K562 (cell line): ENCODE measurements at regions not wholly inside any gene's neighbourhood (a gene's known extent, or its start where the extent isn't known, plus 50 kb on each side); places are given as distances from the start of the nearest gene placed in this dataset.
"Not testable (repeated sequence)": the region's sequence is repeated elsewhere in the genome, so short reads cannot be mapped to it uniquely, and the experiment has no call there.

Experiments used
- ATAC-seq: fragments of 200-7000 bp; cut with Tn5 transposase; 3 replicates; pipeline ENCODE4 v1.9.1; 2020; ENCODE audit warnings: moderate library complexity
- BruUV-seq: library from RNA; stranded (reverse); fragments of 400-500 nt; replicated peaks from 2 replicates; lab custom pipeline; 2021; lab: Mats Ljungman, UMichigan
- CTCF ChIA-PET: fragments of 300-600 bp; formaldehyde crosslinking; extraction: SDS; loops from one replicate; lab custom pipeline; 2021; ENCODE audit warnings: low intra/inter-chr PET ratio; lab: Yijun Ruan, JAX
- POLR2A ChIA-PET: fragments of 300-600, 350-650 bp; sonication (Branson Sonifier 250); formaldehyde crosslinking; extraction: SDS; loops from one replicate; lab custom pipeline; 2021; ENCODE audit warnings: antibody characterized with exemption, inconsistent platforms; lab: Yijun Ruan, JAX
- DNase-seq, 4 experiments: peaks; one replicate each; pipeline versions ENCODE4 v3.0.0 to v3.0.0-alpha.2; 2011 to 2018; ENCODE audit warnings: low spot score in 3 of 4, mixed read lengths in 3 of 4; ENCODE audit errors: extremely low read depth in 1 of 4
- FAIRE-seq: peaks from 2 replicates; lab custom pipeline; 2011; peaks lifted over from hg19 to GRCh38; lab: Jason Lieb, UNC
- H2AFZ ChIP-seq: 2 replicates; pipeline ENCODE4 v1.6.0; 2011; ENCODE audit warnings: low read depth, low read length, control low read depth, inconsistent platforms
- H3K27ac ChIP-seq: fragments of 200-600 bp; 3 replicates; pipeline ENCODE4 v1.8.0; 2011; ENCODE audit warnings: low read depth, mild to moderate bottlenecking, control low read depth, inconsistent platforms, low read length, moderate library complexity, mixed read lengths; ENCODE audit errors: extremely low read depth
- H3K27me3 ChIP-seq, 2 experiments: fragments of 300-600 bp in 1 of 2; 2 replicates in 1 of 2; 3 replicates in 1 of 2; pipeline versions ENCODE4 v1.6.0 to v1.8.0; 2011; ENCODE audit warnings: inconsistent platforms in 2 of 2, low read length in 2 of 2, mild to moderate bottlenecking in 1 of 2, mixed read lengths in 1 of 2, moderate library complexity in 1 of 2; ENCODE audit not compliant: control insufficient read depth in 2 of 2, insufficient read depth in 2 of 2
- H3K36me3 ChIP-seq: fragments of 300-600 bp; 3 replicates; pipeline ENCODE4 v1.8.0; 2011; ENCODE audit warnings: mild to moderate bottlenecking, low read length, inconsistent platforms; ENCODE audit not compliant: control insufficient read depth, insufficient read depth
- H3K4me1 ChIP-seq, 2 experiments: fragments of 200-600 bp in 1 of 2; replicated peaks in 1 of 2; 2 replicates in 1 of 2; 3 replicates in 1 of 2; pipeline versions ENCODE4 v1.5.1 to v1.8.0; 2011; ENCODE audit warnings: inconsistent platforms in 2 of 2, low read length in 2 of 2, mild to moderate bottlenecking in 1 of 2, mixed read lengths in 1 of 2, moderate library complexity in 1 of 2; ENCODE audit not compliant: control insufficient read depth in 2 of 2, insufficient read depth in 2 of 2
- H3K4me2 ChIP-seq: 2 replicates; pipeline ENCODE4 v1.6.1; 2011; ENCODE audit warnings: low read length, control low read depth, inconsistent platforms, mixed read lengths; ENCODE audit not compliant: insufficient read depth
- H3K4me3 ChIP-seq: fragments of 200-600 bp; sonication (generic), shearing (Covaris generic); 2 replicates; pipeline ENCODE4 v1.5.1; 2016; ENCODE audit warnings: control low read depth, inconsistent platforms
- H3K79me2 ChIP-seq: fragments of 200-600 bp; 3 replicates; pipeline ENCODE4 v1.8.0; 2011; ENCODE audit warnings: low read length, inconsistent platforms; ENCODE audit not compliant: control insufficient read depth, insufficient read depth
- H3K9ac ChIP-seq, 2 experiments: 2 replicates each; pipeline versions ENCODE4 v1.6.0 to v1.6.1; 2011; ENCODE audit warnings: low read depth in 2 of 2, low read length in 2 of 2, control low read depth in 1 of 2, inconsistent platforms in 1 of 2, mild to moderate bottlenecking in 1 of 2, mixed read lengths in 1 of 2; ENCODE audit not compliant: insufficient read depth in 1 of 2
- H3K9me1 ChIP-seq: one replicate; pipeline ENCODE4 v1.6.0; 2011; ENCODE audit warnings: inconsistent platforms, mild to moderate bottlenecking, low read length, moderate library complexity; ENCODE audit not compliant: control insufficient read depth, insufficient read depth
- H3K9me3 ChIP-seq: replicated peaks from 2 replicates; pipeline ENCODE4 v1.5.1; 2011; ENCODE audit warnings: low read depth, low read length, inconsistent platforms; ENCODE audit not compliant: control insufficient read depth, insufficient read depth
- H4K20me1 ChIP-seq: replicated peaks from 2 replicates; pipeline ENCODE4 v1.6.1; 2011; ENCODE audit warnings: low read length, inconsistent platforms, mixed read lengths; ENCODE audit not compliant: control insufficient read depth, insufficient read depth
- CBX8 ChIP-seq: fragments of 200-600 bp; sonication (generic); IDR thresholded peaks from 2 replicates; pipeline ENCODE4 v1.6.1; 2012; ENCODE audit warnings: borderline replicate concordance, mixed run types, low read depth, mild to moderate bottlenecking, moderate library complexity, mixed read lengths, low read length, control low read depth, inconsistent platforms; ENCODE audit not compliant: poor library complexity, severe bottlenecking; ENCODE audit errors: extremely low read depth
- CC2D1A ChIP-seq: fragments of 450-650 bp; IDR thresholded peaks from 2 replicates; pipeline ENCODE4 v1.6.1; 2017; ENCODE audit warnings: mild to moderate bottlenecking
- EP300 ChIP-seq: IDR thresholded peaks from 2 replicates; pipeline ENCODE4 v1.6.1; 2012; ENCODE audit warnings: low read length, improper control_type of control experiment
- IFI16 ChIP-seq: fragments of 250-450 bp; sonication (Bioruptor Pico); IDR thresholded peaks from 2 replicates; pipeline ENCODE4 v2.1.2; 2022; ENCODE audit warnings: mild to moderate bottlenecking, inconsistent platforms
- KLF6 ChIP-seq: fragments of 250-450 bp; sonication (Bioruptor Pico); IDR thresholded peaks from 2 replicates; pipeline ENCODE4 v1.4.0; 2020; ENCODE audit warnings: mild to moderate bottlenecking, moderate library complexity, borderline replicate concordance
- LCOR ChIP-seq: sonication (generic); formaldehyde crosslinking; IDR thresholded peaks from 2 replicates; pipeline ENCODE4 v1.8.0; 2022; ENCODE audit warnings: mild to moderate bottlenecking, missing genetic modification reagents
- NFE2 ChIP-seq: IDR thresholded peaks from 2 replicates; pipeline ENCODE4 v1.6.1; 2014; ENCODE audit warnings: antibody characterized with exemption, low read depth
- NFIC ChIP-seq: fragments of 450-650 bp; IDR thresholded peaks from 2 replicates; pipeline ENCODE4 v1.6.1; 2017; ENCODE audit warnings: mild to moderate bottlenecking, inconsistent platforms
- RUNX1 ChIP-seq: sonication (generic); IDR thresholded peaks from 2 replicates; pipeline ENCODE4 v1.6.1; 2016; ENCODE audit warnings: antibody characterized with exemption, low read depth
- TCF3 ChIP-seq: sonication (generic); formaldehyde crosslinking; IDR thresholded peaks from 2 replicates; pipeline ENCODE4 v1.4.0; 2020; ENCODE audit warnings: mild to moderate bottlenecking, missing genetic modification reagents
- ZNF143 ChIP-seq: sonication (generic); formaldehyde crosslinking; IDR thresholded peaks from 2 replicates; pipeline ENCODE4 v1.9.0; 2022; ENCODE audit warnings: mild to moderate bottlenecking, missing genetic modification reagents
- ZNF354B ChIP-seq: fragments of 250-450 bp; sonication (Bioruptor Pico); IDR thresholded peaks from 2 replicates; pipeline ENCODE4 v1.4.0; 2020
- ZNF778 ChIP-seq: fragments of 450-650 bp; formaldehyde crosslinking; IDR thresholded peaks from 2 replicates; pipeline ENCODE4 v1.4.0; 2020; ENCODE audit warnings: mild to moderate bottlenecking, moderate library complexity
- WGBS: fragments of 100-300 bp; shearing (Covaris generic); methylation state at CpG from one replicate; pipeline ENCODE4 v1.1.6; 2016; ENCODE audit warnings: low coverage, mixed read lengths; ENCODE audit not compliant: insufficient coverage; ENCODE audit errors: missing lambda C conversion rate; 5-methylcytosine and 5-hydroxymethylcytosine counted together
- in situ Hi-C: fragments of 300-500 bp; cut with MboI; formaldehyde crosslinking; loops from 4 replicates; pipeline ENCODE4 v1.15.0; 2018; ENCODE audit warnings: inconsistent platforms, mixed read lengths
- intact Hi-C: fragments of 100-400 bp; cut with micrococcal nuclease; formaldehyde crosslinking; loops from 2 replicates; pipeline ENCODE4 v1.14.2; 2022
- TF ChIP-seq, protein P1 (sequence below): fragments of 250-450 bp; sonication (Bioruptor Pico); IDR thresholded peaks from 2 replicates; pipeline ENCODE4 v1.9.0; 2021; ENCODE audit warnings: mild to moderate bottlenecking, inconsistent platforms

DNA sequence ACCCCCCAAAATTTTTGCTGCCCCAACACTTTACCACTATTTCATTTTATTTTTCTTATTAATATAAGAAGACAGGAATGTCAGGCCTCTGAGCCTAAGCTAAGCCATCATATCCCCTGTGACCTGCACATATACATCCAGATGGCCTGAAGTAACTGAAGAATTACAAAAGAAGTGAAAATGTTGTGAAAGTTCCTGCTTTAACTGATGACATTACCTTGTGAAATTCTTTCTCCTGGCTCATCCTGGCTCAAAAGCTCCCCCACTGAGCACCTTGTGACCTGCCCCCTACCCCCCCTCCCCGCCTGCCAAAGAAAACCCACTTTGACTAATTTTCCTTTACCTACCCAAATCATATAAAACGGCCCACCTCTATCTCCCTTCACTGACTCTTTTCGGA is 200.3 kb upstream of the FKBP1C start:
- ATAC-seq, intact Hi-C loops, BruUV-seq, H3K79me2 ChIP-seq, H3K9me1 ChIP-seq, DNase-seq, H3K27ac ChIP-seq, H3K4me2 ChIP-seq, H2AFZ ChIP-seq, H3K4me1 ChIP-seq, H3K4me3 ChIP-seq, FAIRE-seq, H3K9ac ChIP-seq, POLR2A ChIA-PET, H3K36me3 ChIP-seq, H4K20me1 ChIP-seq, H3K9me3 ChIP-seq, H3K27me3 ChIP-seq, in situ Hi-C loops, CTCF ChIA-PET: not testable (repeated sequence)
- 0% methylated on average over 2 of the region's 3 CpGs for WGBS

DNA sequence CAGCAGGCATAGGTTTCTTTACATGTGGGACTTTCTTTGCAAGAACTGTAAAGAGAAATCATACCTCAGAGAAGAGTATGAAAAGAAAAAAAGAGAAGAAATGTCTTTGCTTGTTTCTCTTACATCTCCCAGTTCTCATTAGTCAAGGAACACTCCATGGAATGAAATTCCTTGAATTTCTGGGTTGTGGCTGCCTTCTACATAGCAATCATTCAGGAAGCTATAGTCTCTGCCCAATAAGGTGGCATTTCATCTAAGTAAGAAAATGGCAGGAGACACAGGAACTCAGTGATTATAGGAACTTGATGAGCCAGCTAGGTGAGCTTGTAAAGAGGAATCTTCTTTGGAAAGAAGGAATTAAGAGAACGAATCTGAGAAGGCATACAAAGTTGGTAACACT is 197.0 kb upstream of the FKBP1C start:
- no TSS peak for BruUV-seq
- in situ Hi-C loops (no loop called here), intact Hi-C loops (no loop called here)
- POLR2A ChIA-PET, result no interaction called here
- ATAC-seq (no peak), DNase-seq (no peak), FAIRE-seq (no peak)
- H3K4me2 ChIP-seq, result no peak overlapping the region
- H3K9ac ChIP-seq, result no peak overlapping the region
- CTCF ChIA-PET, result interaction anchor here (0.6 kb wide), 1 partner anchor 9 kb away, joined by 5 read pairs; no protein-coding TSS in a partner anchor
- 0% methylated on average over 1 of the region's 1 CpG for WGBS
- no peak overlapping the region for H3K4me3 ChIP-seq
- no peaks in the 10 kb centered on the region for H4K20me1 ChIP-seq
- no peaks in the 10 kb centered on the region for H3K4me1 ChIP-seq
- no peaks in the 10 kb centered on the region for H3K79me2 ChIP-seq
- no peak overlapping the region for H2AFZ ChIP-seq
- H3K27me3 ChIP-seq, result no peaks in the 10 kb centered on the region
- H3K27ac ChIP-seq, result no peak overlapping the region
- H3K36me3 ChIP-seq, result no peaks in the 10 kb centered on the region
- no peaks in the 10 kb centered on the region for H3K9me3 ChIP-seq
- H3K9me1 ChIP-seq, result no peaks in the 10 kb centered on the region
- no peak for TF ChIP-seq ZNF778 (CRISPR knock-in tag)
- TF ChIP-seq, protein P1, sequence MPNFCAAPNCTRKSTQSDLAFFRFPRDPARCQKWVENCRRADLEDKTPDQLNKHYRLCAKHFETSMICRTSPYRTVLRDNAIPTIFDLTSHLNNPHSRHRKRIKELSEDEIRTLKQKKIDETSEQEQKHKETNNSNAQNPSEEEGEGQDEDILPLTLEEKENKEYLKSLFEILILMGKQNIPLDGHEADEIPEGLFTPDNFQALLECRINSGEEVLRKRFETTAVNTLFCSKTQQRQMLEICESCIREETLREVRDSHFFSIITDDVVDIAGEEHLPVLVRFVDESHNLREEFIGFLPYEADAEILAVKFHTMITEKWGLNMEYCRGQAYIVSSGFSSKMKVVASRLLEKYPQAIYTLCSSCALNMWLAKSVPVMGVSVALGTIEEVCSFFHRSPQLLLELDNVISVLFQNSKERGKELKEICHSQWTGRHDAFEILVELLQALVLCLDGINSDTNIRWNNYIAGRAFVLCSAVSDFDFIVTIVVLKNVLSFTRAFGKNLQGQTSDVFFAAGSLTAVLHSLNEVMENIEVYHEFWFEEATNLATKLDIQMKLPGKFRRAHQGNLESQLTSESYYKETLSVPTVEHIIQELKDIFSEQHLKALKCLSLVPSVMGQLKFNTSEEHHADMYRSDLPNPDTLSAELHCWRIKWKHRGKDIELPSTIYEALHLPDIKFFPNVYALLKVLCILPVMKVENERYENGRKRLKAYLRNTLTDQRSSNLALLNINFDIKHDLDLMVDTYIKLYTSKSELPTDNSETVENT (CRISPR knock-in tag), result no peak
- no peak for TF ChIP-seq ZNF143
- no peak for TF ChIP-seq KLF6
- TF ChIP-seq RUNX1, result no peak
- no peak for TF ChIP-seq CBX8
- TF ChIP-seq EP300, result no peak
- TF ChIP-seq LCOR, result no peak
- no peak for TF ChIP-seq IFI16 (CRISPR knock-in tag)
- no peak for TF ChIP-seq NFIC
- TF ChIP-seq NFE2, result no peak
- TF ChIP-seq CC2D1A, result no peak
- TF ChIP-seq ZNF354B (CRISPR knock-in tag), result no peak
- no peak for TF ChIP-seq TCF3 (CRISPR knock-in tag)
